CD14-positive monocyte (primary cell): ENCODE measurements at regions not wholly inside any gene's neighbourhood (a gene's known extent, or its start where the extent isn't known, plus 50 kb on each side); places are given as distances from the start of the nearest gene placed in this dataset.
"Not testable (repeated sequence)": the region's sequence is repeated elsewhere in the genome, so short reads cannot be mapped to it uniquely, and the experiment has no call there.

Source experiments
- DNase-seq, 3 donors: peaks; one replicate each; pipeline ENCODE4 v3.0.0-alpha.2; 2011 to 2022
- H2AFZ ChIP-seq: 2 replicates; pipeline ENCODE4 v1.6.0; 2012; ENCODE audit warnings: mild to moderate bottlenecking, low read depth, low read length, inconsistent platforms; ENCODE audit not compliant: insufficient read depth, poor library complexity, severe bottlenecking
- H3K27ac ChIP-seq, 2 donors: 1 replicate in 1 of 2; 2 replicates in 1 of 2; pipeline ENCODE4 v1.5.1; 2012 to 2013; ENCODE audit warnings: low read length in 2 of 2, control low read depth in 1 of 2, inconsistent platforms in 1 of 2, low read depth in 1 of 2, mild to moderate bottlenecking in 1 of 2
- H3K27me3 ChIP-seq, 2 donors: one replicate each; pipeline versions ENCODE4 v1.6.0 to v1.6.1; 2011 to 2013; ENCODE audit warnings: low read length in 2 of 2; ENCODE audit not compliant: control insufficient read depth in 2 of 2, insufficient read depth in 2 of 2
- H3K36me3 ChIP-seq, 2 donors: replicated peaks in 1 of 2; 1 replicate in 1 of 2; 2 replicates in 1 of 2; pipeline versions ENCODE4 v1.5.1 to v1.6.1; 2012 to 2013; ENCODE audit warnings: low read length in 2 of 2, control low read depth in 1 of 2, inconsistent platforms in 1 of 2, mild to moderate bottlenecking in 1 of 2; ENCODE audit not compliant: insufficient read depth in 2 of 2, control insufficient read depth in 1 of 2
- H3K4me1 ChIP-seq, 2 donors: 1 replicate in 1 of 2; 2 replicates in 1 of 2; pipeline versions ENCODE4 v1.5.1 to v1.6.1; 2012 to 2013; ENCODE audit warnings: low read length in 2 of 2, control low read depth in 1 of 2, inconsistent platforms in 1 of 2, mild to moderate bottlenecking in 1 of 2, moderate library complexity in 1 of 2; ENCODE audit not compliant: insufficient read depth in 2 of 2, control insufficient read depth in 1 of 2
- H3K4me2 ChIP-seq: replicated peaks from 2 replicates; pipeline ENCODE3; 2012; ENCODE audit warnings: low read length, moderate library complexity, mild to moderate bottlenecking; ENCODE audit not compliant: poor library complexity, severe bottlenecking; ENCODE audit errors: extremely low read depth
- H3K4me3 ChIP-seq, 3 experiments: fragments of 200-600 bp in 1 of 3; sonication (generic) in 1 of 3; replicated peaks in 1 of 3; 1 replicate in 2 of 3; 2 replicates in 1 of 3; pipeline ENCODE4 v1.5.1; 2011 to 2013; ENCODE audit warnings: low read length in 3 of 3, mild to moderate bottlenecking in 3 of 3, control low read depth in 2 of 3, low read depth in 2 of 3, inconsistent platforms in 1 of 3, moderate library complexity in 1 of 3
- H3K79me2 ChIP-seq: 2 replicates; pipeline ENCODE4 v1.6.0; 2012; ENCODE audit warnings: mild to moderate bottlenecking, control low read depth, inconsistent platforms, low read length, moderate library complexity; ENCODE audit not compliant: insufficient read depth
- H3K9ac ChIP-seq: 2 replicates; pipeline ENCODE4 v1.6.0; 2017; ENCODE audit warnings: low read length, mild to moderate bottlenecking; ENCODE audit not compliant: insufficient read depth, poor library complexity, severe bottlenecking
- H3K9me3 ChIP-seq, 2 donors: replicated peaks in 1 of 2; 1 replicate in 1 of 2; 2 replicates in 1 of 2; pipeline versions ENCODE4 v1.5.1 to v1.6.1; 2012 to 2013; ENCODE audit warnings: low read length in 2 of 2, control low read depth in 1 of 2; ENCODE audit not compliant: control insufficient read depth in 1 of 2, insufficient read depth in 1 of 2
- H4K20me1 ChIP-seq: 2 replicates; pipeline ENCODE4 v1.6.0; 2012; ENCODE audit warnings: mild to moderate bottlenecking, low read length, control low read depth, moderate library complexity; ENCODE audit not compliant: insufficient read depth
- H3K27ac Mint-ChIP-seq, 7 donors: one replicate each; pipeline ENCODE4 v1.8.0; 2020; ENCODE audit warnings: mild to moderate bottlenecking in 7 of 7, mixed read lengths in 7 of 7, moderate library complexity in 6 of 7, inconsistent platforms in 2 of 7
- H3K27me3 Mint-ChIP-seq, 3 donors: one replicate each; pipeline ENCODE4 v1.8.0; 2021 to 2022; ENCODE audit warnings: low read depth in 3 of 3, mild to moderate bottlenecking in 3 of 3, mixed read lengths in 3 of 3, moderate library complexity in 3 of 3, inconsistent platforms in 1 of 3
- H3K36me3 Mint-ChIP-seq, 2 donors: one replicate each; pipeline ENCODE4 v1.8.0; 2020; ENCODE audit warnings: mixed read lengths in 2 of 2, inconsistent platforms in 1 of 2, mild to moderate bottlenecking in 1 of 2
- H3K4me1 Mint-ChIP-seq: one replicate; pipeline ENCODE4 v1.8.0; 2020; ENCODE audit warnings: mild to moderate bottlenecking, mixed read lengths
- H3K4me3 Mint-ChIP-seq, 2 donors: one replicate each; pipeline ENCODE4 v1.8.0; 2020; ENCODE audit warnings: mild to moderate bottlenecking in 2 of 2, mixed read lengths in 2 of 2, moderate library complexity in 1 of 2
- H3K9me3 Mint-ChIP-seq, 7 donors: one replicate each; pipeline ENCODE4 v1.8.0; 2020 to 2022; ENCODE audit warnings: mixed read lengths in 7 of 7, mild to moderate bottlenecking in 6 of 7, moderate library complexity in 6 of 7, inconsistent platforms in 2 of 7
- WGBS: methylation state at CpG from one replicate; pipeline ENCODE4 v1.1.5; 2013; ENCODE audit warnings: missing lambda C conversion rate; ENCODE audit not compliant: insufficient coverage; 5-methylcytosine and 5-hydroxymethylcytosine counted together
- intact Hi-C, 2 donors: fragments of 100-400 bp; cut with micrococcal nuclease; formaldehyde crosslinking; loops; one replicate each; pipeline versions ENCODE4 v1.15.0 to v1.15.1; 2023

DNA sequence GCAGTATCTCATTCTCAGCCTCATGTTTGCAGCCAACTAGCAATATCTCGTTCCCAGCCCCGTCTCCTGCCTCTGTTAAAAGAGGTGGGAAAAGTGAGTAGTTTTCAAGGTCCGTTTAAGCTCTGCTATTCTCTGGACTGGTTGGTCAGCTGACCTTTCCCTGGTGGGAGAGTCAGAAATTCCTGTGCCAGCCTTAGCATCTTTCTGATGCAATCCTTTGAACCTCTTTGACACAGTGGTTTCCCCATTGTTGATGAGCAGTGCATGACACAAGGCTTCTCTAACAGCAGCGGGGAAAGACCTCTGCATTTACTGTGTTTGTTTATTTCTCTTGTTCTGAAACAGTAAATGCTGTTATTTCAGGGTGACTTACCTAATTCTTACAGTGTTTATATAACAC lies 74.6 kb downstream of the CDRT15L2 start:
- DNase-seq, H3K4me3 ChIP-seq, H3K9me3 Mint-ChIP-seq, H3K27me3 ChIP-seq, H3K27me3 Mint-ChIP-seq, H3K36me3 Mint-ChIP-seq, intact Hi-C loops, H3K9me3 ChIP-seq, H3K4me2 ChIP-seq, H3K4me3 Mint-ChIP-seq, H2AFZ ChIP-seq, H3K27ac ChIP-seq, H3K79me2 ChIP-seq, H3K27ac Mint-ChIP-seq, H3K9ac ChIP-seq, H4K20me1 ChIP-seq, H3K36me3 ChIP-seq: not testable (repeated sequence)
- H3K4me1 Mint-ChIP-seq, result peaks cover 23% of the 10 kb centered on the region
- H3K4me1 ChIP-seq, result peaks cover 13 to 15% of the 10 kb centered on the region in 2 donors
- WGBS, result no CpG with 5 or more reads among the region's 4 CpGs

DNA sequence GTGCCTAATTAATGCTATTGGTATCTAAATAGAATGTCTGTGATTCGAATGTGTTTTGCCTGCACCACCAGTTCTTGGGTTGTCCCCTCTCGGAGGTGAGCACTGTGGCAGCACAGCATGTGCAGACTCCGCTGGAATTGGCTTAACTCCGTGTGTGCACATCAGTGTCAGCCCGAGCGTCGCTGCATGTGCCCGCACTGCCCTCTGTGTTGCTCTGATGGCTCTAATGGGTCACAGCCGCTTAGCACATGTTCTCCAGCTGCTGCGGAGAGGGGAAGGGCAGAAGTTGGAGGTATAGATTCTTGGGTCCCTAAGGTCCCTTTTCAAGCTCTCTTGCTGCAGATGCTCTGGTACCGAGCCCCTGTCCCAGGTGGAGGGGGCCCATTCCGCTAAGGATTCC lies 75.1 kb downstream of the CDRT15L2 start:
- H3K9me3 Mint-ChIP-seq, H3K9ac ChIP-seq, H3K4me2 ChIP-seq, H3K27ac Mint-ChIP-seq, H3K27me3 ChIP-seq, H3K4me3 Mint-ChIP-seq, DNase-seq, H3K36me3 Mint-ChIP-seq, H3K9me3 ChIP-seq, H3K4me1 ChIP-seq, H3K4me3 ChIP-seq, H3K27ac ChIP-seq, H4K20me1 ChIP-seq, intact Hi-C loops, H2AFZ ChIP-seq, H3K36me3 ChIP-seq, H3K27me3 Mint-ChIP-seq, H3K79me2 ChIP-seq: not testable (repeated sequence)
- WGBS, result 100% methylated on average over 4 of the region's 12 CpGs
- peaks cover 19% of the 10 kb centered on the region for H3K4me1 Mint-ChIP-seq

DNA sequence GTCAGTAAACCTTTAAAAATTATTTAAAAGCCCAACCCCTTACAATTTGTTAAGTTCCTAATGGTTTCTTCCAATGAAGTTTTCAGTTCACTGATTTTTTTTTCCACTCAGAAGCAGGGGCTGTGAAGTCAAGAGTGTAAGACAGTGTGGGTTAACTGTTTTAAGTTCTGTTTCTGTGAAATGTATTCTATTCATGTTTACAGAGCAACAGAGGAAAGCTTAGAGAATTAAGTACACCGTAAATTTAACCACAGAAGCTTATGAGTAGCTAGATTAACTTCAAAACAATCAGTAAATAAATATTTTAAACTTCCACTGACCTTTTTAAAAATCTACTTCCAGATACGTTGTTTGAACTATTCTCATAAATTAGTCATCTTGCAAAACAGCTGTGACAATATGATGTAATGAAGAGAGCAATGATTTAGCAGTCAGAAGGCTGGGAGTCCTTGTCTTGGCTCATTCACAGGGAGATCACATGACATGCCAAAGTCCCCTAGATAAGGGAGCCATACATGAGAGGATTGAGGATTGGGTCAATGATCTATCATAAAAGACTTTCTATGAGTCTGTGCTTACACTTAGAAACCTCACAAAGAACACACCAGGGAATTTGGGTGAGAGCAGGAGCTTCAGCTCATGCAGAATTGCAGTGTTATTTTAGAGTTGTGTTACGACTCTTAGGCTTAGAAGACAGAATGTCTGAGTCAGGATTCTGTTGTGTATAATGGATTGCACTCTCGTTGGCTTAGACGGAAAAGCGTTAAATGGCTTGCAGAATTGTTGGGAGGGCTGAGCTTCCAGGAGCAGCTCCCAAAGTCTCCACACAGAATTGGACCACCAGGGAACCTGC lies 85.8 kb downstream of the CDRT15L2 start:
- H3K36me3 ChIP-seq, H2AFZ ChIP-seq, H3K27me3 ChIP-seq, H3K9ac ChIP-seq, H3K4me3 ChIP-seq, H4K20me1 ChIP-seq, H3K79me2 ChIP-seq, H3K4me2 ChIP-seq, H3K36me3 Mint-ChIP-seq, H3K9me3 Mint-ChIP-seq, H3K27ac ChIP-seq, H3K27me3 Mint-ChIP-seq, intact Hi-C loops, H3K9me3 ChIP-seq, H3K4me3 Mint-ChIP-seq: not testable (repeated sequence)
- H3K4me1 ChIP-seq, result peaks cover 28 to 35% of the 10 kb centered on the region in 2 donors
- Mint-ChIP-seq H3K4me1 (peaks cover 27% of the 10 kb centered on the region), H3K27ac (peak overlapping the region in 5 of 7 donors; percentile 47 to 92 (median 84))
- DNase-seq, result peak in 1 of 3 donors; percentile 17
- no CpG with 5 or more reads among the region's 6 CpGs for WGBS

DNA sequence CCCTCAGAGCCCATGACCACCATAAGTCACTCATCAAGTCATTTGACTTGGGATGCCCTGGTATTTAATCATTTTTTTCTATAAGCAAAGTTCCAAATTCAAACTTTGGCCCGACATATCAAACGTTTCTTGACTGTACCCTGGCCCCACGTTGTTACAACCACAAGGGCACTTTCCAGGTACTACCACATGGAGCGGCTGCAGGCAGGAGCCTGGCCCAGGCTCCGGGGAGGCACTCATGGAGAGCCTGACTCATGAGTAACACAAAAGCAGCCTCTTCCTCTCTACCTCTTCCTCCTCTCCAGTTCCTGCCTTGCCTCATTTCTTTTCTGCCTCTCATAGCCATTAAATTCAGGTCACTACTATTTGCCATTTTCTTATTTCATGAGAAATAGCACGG lies 87.2 kb downstream of the CDRT15L2 start:
- H3K27me3 ChIP-seq, H3K36me3 Mint-ChIP-seq, H4K20me1 ChIP-seq, H3K79me2 ChIP-seq, H3K4me3 ChIP-seq, intact Hi-C loops, H3K9ac ChIP-seq, H3K9me3 ChIP-seq, H3K9me3 Mint-ChIP-seq, H3K36me3 ChIP-seq, H3K4me3 Mint-ChIP-seq, H3K27me3 Mint-ChIP-seq, H3K4me2 ChIP-seq, H3K27ac ChIP-seq, H2AFZ ChIP-seq: not testable (repeated sequence)
- 41% methylated on average over 4 of the region's 6 CpGs for WGBS
- peak in 2 of 3 donors; percentile 32 to 66 for DNase-seq
- peaks cover 28 to 35% of the 10 kb centered on the region in 2 donors for H3K4me1 ChIP-seq
- Mint-ChIP-seq H3K4me1 (peaks cover 27% of the 10 kb centered on the region), H3K27ac (peak overlapping the region in 6 of 7 donors; percentile 33 to 93 (median 72))
